Stimulated activated CD8-positive, alpha-beta memory T cell treated with anti-CD3 and anti-CD28 coated beads, Interleukin-7, amount 100 ng/mL, for 48 hours (primary cell): ENCODE measurements at regions not wholly inside any gene's neighbourhood (a gene's known extent, or its start where the extent isn't known, plus 50 kb on each side); places are given as distances from the start of the nearest gene placed in this dataset.
"Not testable (repeated sequence)": the region's sequence is repeated elsewhere in the genome, so short reads cannot be mapped to it uniquely, and the experiment has no call there.

Experiments used
- DNase-seq, 2 donors: peaks; one replicate each; pipeline ENCODE4 v3.0.0-alpha.2; 2020; ENCODE audit warnings: low read depth in 1 of 2; ENCODE audit errors: extremely low read depth in 1 of 2

GRCh38 chr14:105675433-105675832 lies 149.1 kb downstream of the TMEM121 start:
- not testable (repeated sequence) for DNase-seq

GRCh38 chr14:105675905-105676670 lies 149.7 kb downstream of the TMEM121 start:
- DNase-seq: not testable (repeated sequence)

DNA sequence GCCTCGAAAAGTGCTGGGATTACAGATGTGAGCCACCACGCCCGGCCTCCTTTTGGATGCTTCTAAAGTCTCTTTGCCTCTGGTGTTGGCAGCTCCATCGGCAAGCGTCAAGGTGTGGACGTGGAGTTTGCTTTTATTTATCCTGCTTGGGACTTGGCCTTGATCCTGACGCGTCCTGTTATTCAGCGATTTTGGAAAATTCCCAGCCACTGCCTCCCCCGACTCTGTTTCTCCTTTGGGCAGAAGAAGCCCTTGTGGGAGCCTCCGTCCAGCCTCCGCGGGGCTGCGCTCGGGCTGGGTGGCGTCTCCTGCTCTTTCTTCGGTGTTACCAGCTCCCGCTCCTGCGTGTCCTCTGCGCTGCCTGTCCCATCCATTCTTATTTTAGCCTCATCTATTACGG lies 151.7 kb downstream of the TMEM121 start:
- DNase-seq: not testable (repeated sequence)

DNA sequence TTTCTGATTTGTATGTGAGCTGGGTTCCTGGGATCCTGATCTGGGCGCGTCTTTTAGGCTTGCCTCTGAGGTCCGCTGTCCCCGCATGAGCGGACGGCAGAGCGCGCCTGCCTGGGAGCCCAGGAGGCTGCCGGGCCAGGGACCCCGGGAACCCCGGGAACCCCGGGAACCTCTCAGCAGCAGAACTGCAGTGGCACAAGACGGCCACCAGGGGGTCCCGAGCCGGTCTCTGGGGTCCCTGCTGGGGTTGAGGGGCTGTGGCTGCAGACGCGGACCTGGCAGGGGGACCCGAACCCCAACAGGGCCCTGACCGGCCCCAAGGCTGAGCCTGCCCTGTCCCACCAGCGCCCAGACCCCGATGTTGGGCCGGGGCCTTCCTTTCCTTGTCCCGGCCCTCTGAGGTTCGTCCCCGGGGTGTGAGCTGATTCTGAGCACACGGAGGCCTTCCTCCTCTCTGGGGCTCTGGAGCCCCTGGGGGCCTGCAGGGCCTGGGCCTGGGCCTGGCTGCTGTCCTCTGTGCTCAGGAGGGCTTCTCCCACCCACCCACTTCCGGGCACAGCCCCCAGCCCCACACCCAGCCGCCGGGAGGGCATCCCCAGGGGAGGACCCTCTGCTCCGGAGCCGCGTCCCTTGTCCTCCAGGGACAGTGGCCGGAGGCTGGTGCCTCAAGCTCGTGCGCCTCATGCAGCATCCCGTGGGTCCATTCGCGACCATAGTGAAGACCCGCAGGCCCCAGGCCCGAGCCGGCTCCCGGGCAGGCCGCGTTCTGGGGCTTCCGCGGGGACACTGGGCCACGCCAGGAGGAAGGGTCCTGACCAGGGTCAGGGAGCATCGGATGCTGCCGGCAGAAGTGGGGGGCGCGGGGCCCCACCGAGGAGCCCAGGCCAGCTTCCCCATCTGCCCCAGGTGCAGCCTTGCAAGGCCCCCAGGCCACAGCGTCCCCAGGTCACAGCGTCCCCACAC lies 152.9 kb downstream of the TMEM121 start:
- not testable (repeated sequence) for DNase-seq

GRCh38 chr14:105679959-105680735 lies 153.8 kb downstream of the TMEM121 start:
- DNase-seq: not testable (repeated sequence)

DNA sequence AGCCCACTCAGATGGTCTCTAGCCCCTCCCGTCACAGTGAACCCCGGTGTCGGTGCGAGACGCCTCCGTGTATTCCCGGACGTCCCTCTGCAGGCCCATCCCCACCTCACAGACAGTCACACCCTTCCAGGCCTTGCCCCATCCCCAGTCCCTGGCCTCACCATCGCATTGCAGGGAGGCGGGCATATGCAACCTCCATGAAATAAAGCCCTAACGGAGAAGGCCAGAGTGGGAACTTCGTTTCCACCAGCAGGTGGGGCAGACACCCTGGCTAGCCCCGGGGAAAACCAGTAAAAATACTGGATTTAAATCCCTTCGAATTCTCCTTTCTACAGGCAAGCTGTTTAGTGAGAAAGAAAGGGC lies 154.3 kb downstream of the TMEM121 start:
- not testable (repeated sequence) for DNase-seq

GRCh38 chr14:105681606-105682185 lies 155.3 kb downstream of the TMEM121 start:
- not testable (repeated sequence) for DNase-seq

- DNase-seq: not testable (repeated sequence)
Observed at GRCh38 chr14:105682442-105682841, 156.1 kb downstream of the TMEM121 start.

DNA sequence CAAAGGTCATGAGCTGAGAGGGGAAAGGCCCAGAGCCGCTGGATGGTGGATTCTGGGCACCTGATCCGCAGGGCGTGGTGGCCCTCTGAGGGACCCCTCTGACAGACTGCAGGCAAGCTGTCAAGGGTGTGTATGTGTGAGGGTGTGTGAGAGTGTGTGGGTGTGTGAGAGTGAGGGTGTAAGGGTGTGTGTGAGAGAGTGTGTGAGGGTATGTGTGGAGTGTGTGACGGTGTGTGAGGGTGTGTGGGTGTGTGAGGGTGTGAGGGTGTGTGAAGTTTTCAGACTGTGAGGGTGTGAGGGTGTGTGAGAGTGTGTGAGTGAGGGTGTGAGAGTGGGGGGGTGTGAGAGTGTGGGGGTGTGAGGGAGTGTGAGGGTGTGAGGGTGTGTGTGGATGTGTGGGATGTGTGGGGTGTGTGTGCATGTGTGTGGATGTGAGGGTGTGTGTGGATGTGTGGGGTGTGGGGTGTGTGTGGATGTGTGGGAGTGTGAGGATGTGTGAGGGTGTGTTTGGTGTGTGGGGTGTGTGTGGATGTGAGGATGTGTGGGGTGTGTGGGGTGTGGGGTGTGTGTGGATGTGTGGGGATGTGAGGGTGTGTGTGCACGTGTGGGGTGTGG lies 156.7 kb downstream of the TMEM121 start:
- DNase-seq: no peak

DNA sequence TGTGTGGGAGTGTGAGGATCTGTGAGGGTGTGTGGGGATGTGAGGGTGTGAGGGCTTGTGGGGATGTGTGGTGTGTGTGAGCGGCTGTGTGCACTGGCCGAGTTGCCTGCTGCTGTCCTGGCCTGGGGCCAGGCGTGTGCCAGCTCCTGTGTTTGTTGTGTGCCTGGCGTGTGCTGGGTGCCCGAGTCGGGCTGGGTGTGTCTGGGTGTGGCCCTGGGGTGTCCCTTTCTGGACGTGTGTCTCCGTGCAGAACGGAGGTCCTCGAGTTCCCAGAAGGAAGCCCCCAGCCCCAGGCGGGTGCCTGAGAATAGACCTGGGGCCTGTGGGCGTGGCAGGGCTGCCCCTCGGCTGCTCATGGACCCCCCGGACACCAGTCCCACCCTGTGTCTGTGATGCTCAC lies 157.7 kb downstream of the TMEM121 start:
- not testable (repeated sequence) for DNase-seq

- not testable (repeated sequence) for DNase-seq
Observed at GRCh38 chr14:105684597-105684996, 158.2 kb downstream of the TMEM121 start.

GRCh38 chr14:105685003-105685402 lies 158.6 kb downstream of the TMEM121 start:
- DNase-seq: no peak

DNA sequence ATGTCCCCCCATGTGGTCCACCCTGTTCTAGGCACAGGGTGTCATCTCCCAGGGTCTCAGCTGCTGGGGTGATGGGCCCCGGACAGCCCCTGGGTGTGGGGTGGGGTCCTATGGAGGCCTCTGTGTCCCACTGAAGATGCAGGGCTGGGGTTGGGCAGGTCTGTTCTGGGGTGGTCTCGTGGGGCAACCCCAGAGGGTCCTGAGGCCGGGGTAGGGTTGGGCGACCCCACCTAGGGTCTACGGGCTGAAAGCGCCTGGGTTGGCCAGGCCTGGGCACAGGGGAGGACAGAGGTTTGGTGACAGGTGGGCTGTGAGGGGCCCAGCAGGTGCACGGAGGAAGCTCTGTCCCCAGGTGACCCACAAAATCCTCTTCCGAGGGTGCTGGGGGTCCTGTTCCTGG lies 159.2 kb downstream of the TMEM121 start:
- not testable (repeated sequence) for DNase-seq

- not testable (repeated sequence) for DNase-seq
Observed at GRCh38 chr14:105686050-105686449, 159.7 kb downstream of the TMEM121 start.

DNA sequence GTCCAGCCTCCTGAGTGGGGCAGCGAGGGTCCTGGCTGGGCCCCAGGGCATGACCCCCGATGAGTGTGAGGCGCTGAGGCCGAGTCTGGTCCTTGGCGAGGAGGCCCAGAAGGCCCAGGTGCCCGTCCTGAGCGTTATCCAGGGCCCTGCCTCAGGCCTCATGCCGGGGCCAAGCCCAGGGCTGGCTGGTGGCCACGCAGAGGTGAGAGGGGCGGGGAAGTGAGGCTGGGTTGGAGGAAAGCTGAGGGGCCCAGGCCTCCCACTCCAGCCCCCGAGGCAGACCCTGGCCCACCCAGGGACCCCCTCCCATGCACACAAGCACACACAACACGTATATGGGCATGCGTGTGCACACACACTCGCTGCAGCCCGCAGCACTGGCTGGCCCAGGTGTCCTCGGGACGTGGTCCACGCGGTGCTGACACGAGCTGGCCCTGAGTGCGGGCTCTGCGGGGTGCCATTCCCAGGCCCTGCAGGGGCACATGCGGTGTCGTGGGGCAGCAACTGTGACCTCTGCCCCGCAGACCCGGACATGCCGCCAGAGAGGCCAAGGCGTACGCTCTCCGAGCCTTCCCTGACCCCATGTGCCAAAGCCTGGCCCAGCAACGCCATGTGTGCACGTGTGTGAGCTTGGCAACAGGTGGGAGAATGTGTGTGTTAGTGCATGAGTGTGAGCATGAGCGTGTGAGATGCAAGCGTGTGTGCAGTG lies 160.2 kb downstream of the TMEM121 start:
- not testable (repeated sequence) for DNase-seq

DNA sequence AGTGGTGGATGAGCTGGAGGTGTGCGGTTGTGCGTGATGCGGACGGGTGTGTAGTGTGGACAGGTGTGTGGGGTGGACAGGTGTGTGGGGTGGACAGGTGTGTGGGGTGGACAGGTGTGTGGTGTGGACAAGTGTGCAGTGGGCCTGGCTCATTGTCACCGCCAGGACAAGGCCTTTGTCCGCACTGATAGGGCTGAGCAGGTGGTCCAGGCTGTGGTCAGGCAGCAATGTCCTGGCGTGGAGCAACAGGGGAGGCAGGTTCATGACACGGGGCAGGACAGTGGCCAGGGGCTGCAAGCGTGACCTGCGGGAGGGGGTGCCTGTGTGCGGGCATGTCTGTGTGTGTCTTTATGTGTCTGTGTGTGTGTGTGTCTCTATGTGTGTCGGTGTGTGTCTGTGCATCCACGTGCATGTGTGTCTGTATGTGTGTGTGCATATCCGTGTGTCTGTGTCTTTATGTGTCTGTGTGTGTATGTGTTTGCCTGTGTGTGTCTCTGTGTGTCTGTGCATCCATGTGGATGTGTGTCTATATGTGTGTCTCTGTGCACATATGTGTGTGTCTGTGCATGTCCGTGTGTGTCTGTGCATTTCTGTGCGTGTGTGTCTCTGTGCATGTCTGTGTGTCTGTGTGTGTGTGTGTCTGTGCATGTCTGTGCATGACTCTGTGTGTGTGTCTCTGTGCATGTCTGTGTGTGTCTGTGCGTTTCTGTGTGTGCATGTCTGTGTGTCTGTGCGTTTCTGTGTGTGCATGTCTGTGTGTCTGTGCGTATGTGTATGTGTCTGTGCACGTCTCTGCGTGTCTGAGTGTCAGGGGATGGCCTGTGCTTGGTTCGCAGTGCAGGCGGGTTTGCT lies 161.0 kb downstream of the TMEM121 start:
- not testable (repeated sequence) for DNase-seq

DNA sequence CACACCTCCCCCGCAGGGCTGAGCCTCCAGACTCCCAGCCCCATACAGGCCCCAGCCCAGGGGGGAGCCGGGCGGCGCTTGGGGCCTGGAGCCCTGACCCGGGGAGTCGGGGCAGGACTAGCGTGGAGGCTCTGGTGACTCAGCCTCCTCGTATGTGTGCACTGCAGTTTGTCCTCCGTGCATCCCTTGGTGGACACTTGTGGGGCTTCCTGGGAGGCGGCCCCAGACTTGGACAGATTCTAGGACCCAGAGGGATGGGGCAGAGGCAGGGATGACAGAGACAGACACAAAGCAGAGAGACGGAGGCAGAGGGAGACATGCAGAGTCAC lies 161.6 kb downstream of the TMEM121 start:
- DNase-seq: not testable (repeated sequence)

- not testable (repeated sequence) for DNase-seq
Observed at GRCh38 chr14:105688664-105689221, 162.4 kb downstream of the TMEM121 start.
